ENCODE measurements at regions not wholly inside any gene's neighbourhood (a gene's known extent, or its start where the extent isn't known, plus 50 kb on each side); places are given as distances from the start of the nearest gene placed in this dataset.

GRCh38 chr1:239892602-239893001, 199.1 kb upstream of the FMN2 start:
- Histone ChIP-seq H2BK5ac (ENCODE audit: low read depth, low read length, poor library complexity, severe bottlenecking) (no peak overlapping the region), H3K4me3 (ENCODE audit: insufficient read depth, low read depth, low read length) (no peak overlapping the region), H3K23ac (ENCODE audit: low read depth, low read length) (no peak overlapping the region), H3K14ac (replicated peaks; ENCODE audit: low read depth, low read length) (no peak overlapping the region), H2AK5ac (ENCODE audit: low read depth, low read length) (no peak overlapping the region), H2BK120ac (ENCODE audit: low read depth, low read length) (no peak overlapping the region), H3K56ac (ENCODE audit: extremely low read depth, insufficient read depth, low read length) (no peak overlapping the region), H4K20me1 (ENCODE audit: insufficient read depth, low read length) (no peaks in the 10 kb centered on the region), H3K36me3 (ENCODE audit: control insufficient read depth, insufficient read depth, low read length) (no peaks in the 10 kb centered on the region), H4K5ac (ENCODE audit: low read depth, low read length) (no peak overlapping the region), H3K9ac (ENCODE audit: low read depth, low read length) (no peak overlapping the region), H2AFZ (replicated peaks; ENCODE audit: low read length, poor library complexity) (no peak overlapping the region), H2BK20ac (ENCODE audit: low read depth, low read length) (no peak overlapping the region), H3K9me3 (ENCODE audit: control insufficient read depth, insufficient read depth, low read length) (no peaks in the 10 kb centered on the region), H2AK9ac (replicated peaks; ENCODE audit: low read depth, low read length, poor library complexity) (no peak overlapping the region), H3K18ac (ENCODE audit: low read depth, low read length) (no peak overlapping the region), H4K91ac (ENCODE audit: insufficient read depth, low read depth, low read length) (no peak overlapping the region), H3K9me1 (ENCODE audit: insufficient read depth, low read length) (no peaks in the 10 kb centered on the region), H3K27ac (ENCODE audit: insufficient read depth, low read length) (no peak overlapping the region), H3K4me1 (ENCODE audit: control insufficient read depth, insufficient read depth, low read length) (no peaks in the 10 kb centered on the region), H3K4me2 (ENCODE audit: low read depth, low read length) (no peak overlapping the region), H3K79me1 (ENCODE audit: low read depth in 1 of 2, low read length in 2 of 2) (no peaks in the 10 kb centered on the region), H3K27me3 (ENCODE audit: control insufficient read depth, insufficient read depth, low read length) (no peaks in the 10 kb centered on the region; the same call in 1 of the 2 replicates), H2BK15ac (ENCODE audit: low read depth, low read length) (no peak overlapping the region), H4K8ac (ENCODE audit: low read depth in 2 of 2, low read length in 2 of 2) (no peak overlapping the region), H3K4ac (ENCODE audit: low read depth, low read length) (no peak overlapping the region)
- dilution Hi-C loops (cut with HindIII; ENCODE audit: low sequenced_read_pairs, unreplicated experiment) (no loop called here), in situ Hi-C loops (cut with MboI; ENCODE audit: low sequenced_read_pairs) (no loop called here), intact Hi-C loops (cut with micrococcal nuclease) (no loop called here)
- DNase-seq (no peak), ATAC-seq (ENCODE audit: low read depth) (no peak)
- no peak for TF ChIP-seq NFE2L2 (IDR thresholded peaks at IDR 0.05; ENCODE audit: low read depth, low read length)
- TF ChIP-seq POLR2A (IDR thresholded peaks at IDR 0.05; ENCODE audit: low read depth, low read length) = no peak
- TF ChIP-seq MXI1 (IDR thresholded peaks at IDR 0.05; ENCODE audit: borderline replicate concordance, low read depth, low read length) = no peak
- no peak for TF ChIP-seq RFX5 (IDR thresholded peaks at IDR 0.05; ENCODE audit: low read depth, low read length)
- no peak for TF ChIP-seq SMC3 (IDR thresholded peaks at IDR 0.05; ENCODE audit: low read depth, low read length)
- TF ChIP-seq, protein P1, sequence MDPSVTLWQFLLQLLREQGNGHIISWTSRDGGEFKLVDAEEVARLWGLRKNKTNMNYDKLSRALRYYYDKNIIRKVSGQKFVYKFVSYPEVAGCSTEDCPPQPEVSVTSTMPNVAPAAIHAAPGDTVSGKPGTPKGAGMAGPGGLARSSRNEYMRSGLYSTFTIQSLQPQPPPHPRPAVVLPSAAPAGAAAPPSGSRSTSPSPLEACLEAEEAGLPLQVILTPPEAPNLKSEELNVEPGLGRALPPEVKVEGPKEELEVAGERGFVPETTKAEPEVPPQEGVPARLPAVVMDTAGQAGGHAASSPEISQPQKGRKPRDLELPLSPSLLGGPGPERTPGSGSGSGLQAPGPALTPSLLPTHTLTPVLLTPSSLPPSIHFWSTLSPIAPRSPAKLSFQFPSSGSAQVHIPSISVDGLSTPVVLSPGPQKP (IDR thresholded peaks at IDR 0.05; ENCODE audit: borderline replicate concordance, low read depth, low read length) = no peak
- TF ChIP-seq, protein P2, sequence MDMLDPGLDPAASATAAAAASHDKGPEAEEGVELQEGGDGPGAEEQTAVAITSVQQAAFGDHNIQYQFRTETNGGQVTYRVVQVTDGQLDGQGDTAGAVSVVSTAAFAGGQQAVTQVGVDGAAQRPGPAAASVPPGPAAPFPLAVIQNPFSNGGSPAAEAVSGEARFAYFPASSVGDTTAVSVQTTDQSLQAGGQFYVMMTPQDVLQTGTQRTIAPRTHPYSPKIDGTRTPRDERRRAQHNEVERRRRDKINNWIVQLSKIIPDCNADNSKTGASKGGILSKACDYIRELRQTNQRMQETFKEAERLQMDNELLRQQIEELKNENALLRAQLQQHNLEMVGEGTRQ (IDR thresholded peaks at IDR 0.05; ENCODE audit: low read depth, low read length) = no peak
- TF ChIP-seq, protein P3, sequence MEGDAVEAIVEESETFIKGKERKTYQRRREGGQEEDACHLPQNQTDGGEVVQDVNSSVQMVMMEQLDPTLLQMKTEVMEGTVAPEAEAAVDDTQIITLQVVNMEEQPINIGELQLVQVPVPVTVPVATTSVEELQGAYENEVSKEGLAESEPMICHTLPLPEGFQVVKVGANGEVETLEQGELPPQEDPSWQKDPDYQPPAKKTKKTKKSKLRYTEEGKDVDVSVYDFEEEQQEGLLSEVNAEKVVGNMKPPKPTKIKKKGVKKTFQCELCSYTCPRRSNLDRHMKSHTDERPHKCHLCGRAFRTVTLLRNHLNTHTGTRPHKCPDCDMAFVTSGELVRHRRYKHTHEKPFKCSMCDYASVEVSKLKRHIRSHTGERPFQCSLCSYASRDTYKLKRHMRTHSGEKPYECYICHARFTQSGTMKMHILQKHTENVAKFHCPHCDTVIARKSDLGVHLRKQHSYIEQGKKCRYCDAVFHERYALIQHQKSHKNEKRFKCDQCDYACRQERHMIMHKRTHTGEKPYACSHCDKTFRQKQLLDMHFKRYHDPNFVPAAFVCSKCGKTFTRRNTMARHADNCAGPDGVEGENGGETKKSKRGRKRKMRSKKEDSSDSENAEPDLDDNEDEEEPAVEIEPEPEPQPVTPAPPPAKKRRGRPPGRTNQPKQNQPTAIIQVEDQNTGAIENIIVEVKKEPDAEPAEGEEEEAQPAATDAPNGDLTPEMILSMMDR (conservative IDR thresholded peaks at IDR 0.05; ENCODE audit: low read depth, low read length) = no peak
- no peak for TF ChIP-seq RAD21 (IDR thresholded peaks at IDR 0.05; ENCODE audit: low read length)
- no peak for TF ChIP-seq CEBPB (IDR thresholded peaks at IDR 0.05; ENCODE audit: low read depth, low read length)
- TF ChIP-seq BHLHE40 (IDR thresholded peaks at IDR 0.05; ENCODE audit: low read depth, low read length) = no peak
- TF ChIP-seq FOS (IDR thresholded peaks at IDR 0.05; ENCODE audit: low read depth, low read length) = no peak
- no peak for TF ChIP-seq RCOR1 (IDR thresholded peaks at IDR 0.05; ENCODE audit: insufficient replicate concordance, low read length)
- no peak for TF ChIP-seq MAFK (IDR thresholded peaks at IDR 0.05; ENCODE audit: low read depth, low read length)
- no peak for TF ChIP-seq MAZ (IDR thresholded peaks at IDR 0.05; ENCODE audit: borderline replicate concordance, low read depth, low read length)
- no peak for TF ChIP-seq CHD1 (IDR thresholded peaks at IDR 0.05; ENCODE audit: low read depth, low read length)
- ChIA-PET POLR2A (ENCODE audit: unreplicated experiment) (no interaction called here), CTCF (interaction anchor here (0.6 kb wide), 1 partner anchor 9 kb away, joined by 5 read pairs; no protein-coding TSS in a partner anchor)
- BruUV-seq (replicated peaks) = no TSS peak

Measured in IMR-90 (cell line).